HG03432 (cell line): ENCODE measurements at regions not wholly inside any gene's neighbourhood (a gene's known extent, or its start where the extent isn't known, plus 50 kb on each side); places are given as distances from the start of the nearest gene placed in this dataset.

Experiments
- ATAC-seq: cut with Tn5 transposase; IDR thresholded peaks from one replicate; pipeline ENCODE4 v1.9.1; 2021; ENCODE audit warnings: mild to moderate bottlenecking, moderate library complexity; ENCODE audit not compliant: unreplicated experiment

DNA sequence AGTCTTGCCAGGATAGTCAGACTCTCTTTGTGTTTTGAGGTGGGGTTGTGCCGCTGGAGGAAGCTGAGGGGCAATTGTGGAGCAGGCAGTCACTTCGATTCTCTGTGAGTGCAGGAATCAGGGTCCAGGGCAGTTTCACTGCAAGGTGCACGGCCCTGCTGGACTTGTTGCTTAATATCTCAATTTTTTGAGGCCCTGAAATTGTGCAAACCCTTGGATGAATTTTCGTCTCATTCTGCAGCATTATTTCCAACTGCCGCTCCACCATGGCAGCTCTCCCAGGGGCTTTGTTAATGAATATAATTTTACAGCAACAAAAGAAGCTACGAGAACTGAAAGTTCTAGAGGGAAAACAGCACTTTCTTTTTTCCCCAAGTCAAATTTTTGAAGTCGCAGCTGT lies 531.9 kb downstream of the QKI start:
- no peak for ATAC-seq

DNA sequence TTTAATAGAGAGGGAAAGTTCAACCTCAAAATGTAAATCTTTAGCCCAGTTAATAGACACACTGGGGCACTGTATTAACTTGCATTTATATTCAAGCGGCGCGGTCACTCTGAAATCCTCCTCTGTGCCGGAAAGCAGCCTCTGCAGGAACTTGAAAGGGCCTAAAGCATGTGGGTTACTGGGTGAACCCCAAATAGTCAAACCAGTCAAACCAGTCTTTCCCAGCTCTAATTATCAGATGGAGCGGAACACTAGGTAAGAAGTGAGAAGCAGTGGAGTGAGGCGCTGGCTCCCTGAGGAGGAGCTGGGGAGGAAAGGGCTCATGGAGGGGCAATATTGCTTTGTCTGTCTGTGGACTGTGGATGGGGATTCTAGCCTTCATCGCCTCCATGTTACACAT lies 531.3 kb downstream of the QKI start:
- no peak for ATAC-seq

DNA sequence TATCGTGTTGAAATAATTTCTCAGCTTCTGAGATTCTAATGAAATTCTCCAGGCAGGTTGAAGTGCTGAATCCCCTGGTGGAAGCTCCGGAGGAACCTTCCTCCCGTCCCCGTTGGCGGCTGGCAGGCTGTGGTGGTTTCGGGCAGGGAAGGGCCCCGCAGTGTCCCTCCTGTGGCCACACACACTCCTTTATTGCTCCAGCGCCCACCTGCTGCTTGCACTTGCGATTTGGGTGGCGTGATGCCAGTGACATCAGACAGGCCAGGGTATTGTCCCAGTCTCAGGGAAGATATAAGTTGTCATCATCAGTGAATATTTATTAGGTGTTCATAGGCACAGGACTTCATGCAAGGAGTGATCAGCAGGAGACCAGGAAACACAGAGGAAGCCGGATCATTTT lies 530.4 kb downstream of the QKI start:
- ATAC-seq, result no peak

DNA sequence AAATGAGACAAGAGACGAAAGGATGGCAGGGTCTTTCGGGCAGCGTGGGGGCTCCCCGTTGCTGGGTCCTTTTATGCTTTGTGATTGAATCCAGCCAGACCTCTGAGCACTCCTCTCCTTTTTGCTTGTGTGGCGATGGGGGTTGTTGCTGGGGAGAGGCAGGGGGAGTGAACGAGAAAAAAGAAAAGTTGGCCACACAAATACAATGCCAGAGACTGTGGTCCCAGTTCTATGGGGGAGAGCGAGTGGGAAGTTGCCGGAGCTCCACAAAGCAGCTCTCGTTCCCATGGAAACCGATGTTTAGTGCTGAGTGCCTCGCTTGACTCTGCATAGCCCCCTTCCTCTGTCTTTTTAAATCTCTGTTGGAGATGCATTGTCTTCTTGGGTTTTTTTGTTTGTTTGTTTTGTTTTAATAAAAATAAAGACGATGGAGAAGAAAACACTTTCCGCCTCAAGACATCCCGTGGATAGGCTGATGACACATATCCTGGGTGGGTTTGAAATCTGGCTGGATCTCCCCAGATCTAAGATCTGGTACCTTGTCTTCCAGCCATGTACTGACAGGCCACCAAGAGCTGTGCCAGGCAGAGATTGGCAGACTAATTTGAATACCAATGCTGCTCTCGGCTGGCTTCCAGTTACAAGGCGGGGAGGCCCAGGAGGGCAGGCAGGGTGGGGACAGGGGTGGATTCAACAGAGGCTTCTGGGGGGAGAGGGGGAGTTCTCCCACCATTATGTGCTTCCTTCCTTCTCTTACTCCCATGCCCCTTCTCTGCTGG lies 529.3 kb downstream of the QKI start:
- ATAC-seq, result no peak

DNA sequence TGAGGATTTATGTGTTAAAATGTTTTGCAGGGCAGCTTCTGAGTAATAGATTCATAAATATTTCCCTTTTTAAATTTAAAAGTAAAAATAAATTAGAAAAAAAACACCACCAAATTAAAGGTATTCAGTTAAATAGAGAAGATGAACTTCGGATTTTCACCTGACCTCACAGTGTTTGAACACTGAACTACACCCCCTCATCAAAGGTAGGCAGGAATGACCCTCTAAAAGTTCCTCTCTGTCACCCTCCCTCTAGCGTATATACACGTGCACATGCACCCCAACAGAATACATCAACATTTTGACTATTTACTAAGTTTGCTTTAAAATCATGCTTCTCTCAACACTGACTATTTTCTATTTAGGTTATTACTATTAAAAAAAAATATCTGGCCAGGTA lies 528.3 kb downstream of the QKI start:
- ATAC-seq, result no peak

DNA sequence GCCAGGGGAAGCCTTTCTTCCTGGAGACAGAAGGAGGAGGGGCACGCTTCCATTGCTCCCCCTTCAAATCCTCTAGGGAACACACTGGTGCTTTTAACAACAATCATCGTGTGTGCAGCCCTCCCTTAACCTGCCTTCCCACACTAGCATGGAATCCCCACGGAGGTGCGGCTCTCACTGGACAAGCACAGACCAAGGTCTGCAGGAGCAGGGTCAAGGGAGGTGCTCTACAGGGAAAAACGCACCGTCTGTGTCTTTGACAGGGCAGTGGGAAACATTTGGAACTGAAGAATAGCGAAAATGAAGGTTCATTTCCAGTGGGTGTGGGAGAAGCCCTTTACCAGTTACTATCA lies 527.1 kb downstream of the QKI start:
- ATAC-seq, result no peak

DNA sequence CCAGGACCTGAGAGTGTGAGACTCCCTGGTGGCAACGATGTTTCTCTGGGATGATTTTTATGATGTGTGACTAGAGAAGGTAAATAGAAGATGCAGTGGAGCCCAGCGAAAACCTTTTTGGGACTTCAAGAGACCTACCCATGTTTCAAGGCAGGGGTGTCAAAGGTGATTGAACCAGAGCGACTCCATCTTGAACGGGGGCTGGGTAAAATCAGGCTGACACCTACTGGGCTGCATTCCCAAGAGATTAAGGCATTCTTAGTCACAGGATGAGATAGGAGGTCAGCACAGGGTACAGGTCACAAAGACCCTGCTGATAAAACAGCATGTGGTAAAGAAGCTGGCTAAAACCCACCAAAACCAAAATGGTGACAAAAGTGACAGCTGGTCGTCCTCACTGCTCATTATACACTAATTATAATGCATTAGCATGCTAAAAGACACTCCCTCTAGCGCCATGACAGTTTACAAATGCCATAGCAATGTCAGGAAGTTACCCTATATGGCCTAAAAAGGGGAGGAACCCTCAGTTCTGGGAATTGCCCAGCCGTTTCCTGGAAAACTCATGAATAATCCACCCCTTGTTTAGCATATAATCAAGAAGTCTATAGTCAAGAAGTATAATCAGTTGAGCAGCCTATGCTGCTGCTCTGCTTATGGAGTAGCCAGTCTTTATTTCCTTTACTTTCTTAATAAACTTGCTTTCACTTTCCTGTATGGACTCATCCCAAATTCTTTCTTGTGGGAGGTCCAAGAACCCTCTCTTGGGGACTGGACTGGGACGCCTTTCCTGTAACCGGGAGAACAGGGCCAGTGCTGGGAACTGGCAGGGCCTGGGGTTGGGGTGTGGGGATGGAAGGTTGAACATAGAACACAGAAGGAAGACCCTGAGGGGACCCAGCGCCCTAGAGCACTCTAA lies 526.4 kb downstream of the QKI start:
- no peak for ATAC-seq

DNA sequence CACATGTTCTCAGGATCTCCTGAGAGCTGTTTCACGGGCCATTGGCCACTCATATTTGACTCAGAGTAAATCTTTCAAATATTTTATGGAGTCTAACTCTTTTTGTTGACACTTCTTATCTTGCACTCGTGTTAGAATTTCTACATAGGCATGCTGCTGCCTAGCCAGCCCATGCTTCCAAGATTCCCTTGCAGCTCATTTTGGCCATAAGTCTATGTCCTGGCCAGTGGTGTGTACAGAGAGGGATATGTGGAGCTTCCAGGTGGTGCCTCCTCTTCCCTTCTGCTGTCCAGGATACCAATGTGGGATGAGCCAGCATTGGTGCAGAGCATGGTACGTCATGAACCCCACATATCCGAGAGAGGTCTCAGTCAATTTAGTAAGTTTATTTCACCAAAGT lies 522.6 kb downstream of the QKI start:
- no peak for ATAC-seq

DNA sequence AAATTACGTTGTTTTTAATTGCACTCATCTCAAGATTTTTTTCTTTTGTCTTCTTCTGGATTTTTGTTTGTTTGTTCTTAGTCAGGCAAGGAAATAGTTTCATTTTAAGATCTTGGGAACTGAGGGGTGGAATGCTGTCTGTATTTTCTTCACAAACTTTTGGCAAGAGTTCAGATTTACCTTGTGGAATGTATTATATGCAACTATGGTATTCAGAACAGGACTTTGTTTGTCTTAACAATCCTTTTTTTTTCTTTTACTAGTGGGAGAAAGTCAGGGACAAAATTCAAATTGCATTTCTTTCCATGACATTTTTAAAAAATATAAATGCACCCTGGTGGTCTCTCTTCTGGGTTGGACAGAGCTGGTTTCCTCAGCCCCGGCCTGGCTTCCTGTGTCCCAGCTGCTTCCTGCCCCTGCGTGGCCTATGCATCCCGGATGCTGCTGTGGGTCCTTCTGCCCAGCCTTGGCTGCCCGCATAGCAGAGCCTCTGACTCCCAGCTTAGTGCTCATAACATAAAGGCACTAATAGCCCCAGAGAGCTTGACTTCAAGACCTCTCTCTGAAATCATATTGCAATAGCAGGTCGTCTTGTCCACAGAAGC lies 520.7 kb downstream of the QKI start:
- no peak for ATAC-seq

DNA sequence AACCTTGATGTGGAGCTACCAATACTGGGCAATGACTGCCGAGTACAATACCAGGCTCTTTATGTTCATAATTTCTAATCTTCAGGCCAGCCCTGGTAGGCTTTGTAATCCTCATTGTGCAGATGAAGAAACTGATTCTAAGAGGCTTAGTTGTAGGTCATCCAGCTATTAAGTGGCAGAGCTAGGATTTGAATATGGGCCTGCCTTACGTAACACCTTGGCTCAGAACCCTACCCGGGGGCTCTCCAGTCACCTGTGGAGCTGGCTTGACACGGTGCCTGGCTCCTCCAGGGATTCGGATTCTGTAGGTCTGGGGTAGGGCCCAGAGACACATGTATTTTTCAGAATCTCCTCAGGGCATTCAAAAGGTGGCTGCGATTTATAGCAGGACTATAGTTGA lies 515.5 kb downstream of the QKI start:
- ATAC-seq, result no peak

DNA sequence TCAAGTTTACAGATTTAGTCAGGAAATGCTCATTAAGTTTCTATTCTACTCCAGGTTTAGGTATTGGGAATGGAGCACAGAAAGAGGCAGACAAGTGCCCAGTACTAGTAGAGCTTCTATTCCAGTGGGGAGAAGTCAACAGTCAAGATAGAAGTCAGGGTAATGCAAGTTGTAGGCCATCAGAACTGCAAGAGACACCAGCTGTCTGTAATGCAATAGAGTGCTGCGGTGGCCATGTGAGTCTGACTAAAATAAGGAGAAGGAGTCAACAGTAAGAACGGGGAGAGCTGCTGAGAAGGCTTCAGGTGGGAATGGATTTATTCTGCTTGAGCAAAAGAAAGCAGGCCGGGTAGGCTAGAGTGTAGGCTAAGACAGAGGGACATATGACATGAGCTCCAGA lies 515.0 kb downstream of the QKI start:
- no peak for ATAC-seq

DNA sequence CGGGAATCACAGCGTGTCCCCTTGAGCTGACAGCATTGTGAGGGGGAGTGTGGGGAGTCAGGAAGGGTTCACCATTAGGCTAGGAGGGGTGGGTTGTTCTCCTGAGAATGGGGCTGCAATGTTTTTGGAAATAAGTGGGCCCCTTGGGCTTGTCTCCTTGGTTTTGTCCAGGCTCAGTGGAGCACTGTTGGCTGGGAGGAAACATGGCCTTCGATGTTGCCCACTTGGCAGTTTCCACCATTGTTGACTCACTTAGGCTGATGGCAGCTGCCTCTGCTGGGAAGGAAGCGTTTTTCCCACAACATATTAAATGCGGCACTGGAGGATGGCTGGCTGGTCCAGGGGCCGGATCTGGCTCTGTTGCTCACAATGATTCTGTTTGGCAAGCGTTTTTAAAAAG lies 512.1 kb downstream of the QKI start:
- no peak for ATAC-seq

DNA sequence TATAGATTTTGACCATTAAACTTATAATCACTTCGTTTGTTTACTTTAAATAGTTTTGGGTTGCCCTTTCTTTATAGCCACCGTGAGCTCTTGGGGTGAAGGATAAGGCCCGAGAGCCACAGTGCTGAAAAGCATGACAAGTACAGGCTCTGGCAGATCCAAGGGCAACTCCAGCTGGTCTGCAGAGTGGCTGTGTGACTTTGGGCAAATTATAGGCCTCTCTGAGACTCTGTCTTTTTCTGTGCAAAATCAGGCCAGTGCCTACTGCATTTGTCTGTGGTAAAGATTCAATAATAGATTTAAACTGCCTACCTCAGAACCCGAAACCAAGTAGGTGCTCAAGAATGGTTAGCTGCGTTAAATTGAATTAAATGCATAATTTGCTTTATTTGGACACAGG lies 511.3 kb downstream of the QKI start:
- ATAC-seq, result no peak

DNA sequence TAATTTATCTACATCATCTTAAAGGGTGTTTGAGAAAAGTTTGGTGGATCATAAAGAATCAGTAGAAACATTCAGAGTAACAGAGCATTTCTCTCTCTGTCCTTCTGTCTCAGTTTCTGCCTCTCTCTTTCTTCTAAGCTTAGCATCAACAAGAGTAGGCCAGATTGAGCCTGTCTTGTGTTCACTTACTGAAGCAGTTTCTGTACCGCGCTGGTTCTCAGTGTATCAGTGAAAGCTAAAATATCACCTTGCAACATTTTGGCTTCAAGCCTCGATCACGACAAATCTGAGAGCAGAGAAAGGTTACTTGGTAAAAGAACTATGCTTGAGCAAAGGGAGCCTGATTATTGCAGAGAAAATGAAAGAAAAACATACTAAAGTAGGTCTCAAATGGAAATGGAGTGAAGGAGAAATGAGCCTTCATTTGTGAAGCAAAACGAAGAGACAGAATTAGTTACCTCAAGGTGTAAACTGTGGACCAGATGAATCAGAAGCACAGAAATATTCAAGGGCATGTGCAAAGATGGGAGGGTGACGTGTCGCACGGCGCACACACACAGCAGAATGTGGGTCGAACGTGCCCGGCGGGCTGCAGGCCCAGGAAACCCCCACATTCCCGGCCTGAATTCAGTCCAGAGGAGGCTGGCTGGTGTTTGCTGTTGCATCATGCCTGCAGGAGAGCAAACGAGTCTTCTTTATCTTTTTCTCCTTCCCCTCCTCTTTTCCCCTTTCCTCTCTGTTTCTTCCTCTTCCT lies 509.3 kb downstream of the QKI start:
- ATAC-seq, result no peak

DNA sequence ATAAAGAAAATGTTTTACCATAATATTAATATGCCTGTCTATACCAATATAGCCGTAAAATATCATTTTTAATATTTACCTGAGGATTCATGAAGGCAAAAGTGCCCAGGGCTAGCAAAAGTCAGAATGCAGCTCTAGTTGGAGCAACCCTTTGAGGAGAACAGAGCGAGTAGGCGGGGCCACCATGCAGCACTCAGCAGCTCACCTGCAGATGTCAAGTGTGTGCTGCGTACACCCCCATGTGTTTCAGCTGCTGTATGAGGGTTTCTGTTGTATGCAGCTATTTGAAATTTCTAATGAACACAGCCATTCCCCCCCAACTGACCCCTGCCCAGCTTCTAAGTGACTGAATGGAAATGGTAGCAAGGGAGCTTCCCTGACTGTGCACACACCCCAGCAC lies 508.0 kb downstream of the QKI start:
- ATAC-seq, result no peak

DNA sequence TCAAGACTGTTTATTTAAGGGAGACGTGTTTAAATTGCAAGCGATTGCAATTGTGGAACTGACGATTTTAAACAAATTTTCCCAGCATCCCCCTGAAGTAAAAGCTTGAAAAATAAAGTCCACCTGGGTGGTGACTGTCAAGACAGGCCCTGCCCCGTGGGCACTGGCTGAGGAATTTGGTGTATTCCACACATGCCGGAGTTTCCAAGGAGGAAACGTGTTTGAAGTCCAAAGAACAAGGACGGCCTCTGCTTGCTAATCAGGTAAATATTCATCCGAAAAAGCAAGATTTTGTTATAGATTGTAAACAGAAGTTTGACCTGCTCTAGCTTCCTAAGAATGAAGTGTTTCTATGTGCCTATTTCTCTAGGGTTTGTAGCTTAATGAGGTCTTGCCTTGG lies 505.1 kb downstream of the QKI start:
- no peak for ATAC-seq

DNA sequence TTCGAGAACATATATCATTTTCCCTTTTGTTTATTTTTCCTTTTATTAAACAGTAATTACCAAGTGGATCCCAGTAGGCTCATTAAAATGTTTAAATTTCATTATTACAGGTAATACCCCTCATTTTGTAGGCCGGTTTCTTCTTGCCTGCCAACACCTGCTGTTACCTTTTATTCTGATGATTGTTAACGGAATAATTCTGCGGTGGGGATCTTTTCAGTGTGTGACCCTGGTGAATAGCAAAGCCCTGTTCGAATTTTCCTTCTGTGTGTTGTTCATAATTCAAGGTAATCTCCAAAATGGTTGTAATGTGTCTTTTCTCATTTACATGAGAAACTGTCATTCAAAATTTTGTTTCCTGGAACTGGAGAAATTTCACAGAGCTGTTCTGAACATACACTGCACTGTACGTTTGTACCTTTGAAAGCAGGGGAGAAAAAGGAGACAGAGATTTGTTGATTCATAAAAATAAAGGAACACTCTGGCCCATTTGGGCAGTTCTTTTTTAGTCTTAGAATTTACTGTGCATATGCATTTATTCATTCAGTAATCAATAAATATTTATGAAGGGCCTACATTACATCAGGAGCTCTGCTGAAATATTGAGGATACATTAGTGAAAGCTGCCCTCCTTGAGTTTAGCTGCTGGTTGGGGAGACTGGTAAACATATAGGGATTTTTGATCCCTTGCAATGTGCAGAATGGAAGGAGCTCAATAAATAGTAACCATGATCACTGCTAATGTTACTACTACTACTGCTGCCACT lies 502.0 kb downstream of the QKI start:
- ATAC-seq, result no peak

DNA sequence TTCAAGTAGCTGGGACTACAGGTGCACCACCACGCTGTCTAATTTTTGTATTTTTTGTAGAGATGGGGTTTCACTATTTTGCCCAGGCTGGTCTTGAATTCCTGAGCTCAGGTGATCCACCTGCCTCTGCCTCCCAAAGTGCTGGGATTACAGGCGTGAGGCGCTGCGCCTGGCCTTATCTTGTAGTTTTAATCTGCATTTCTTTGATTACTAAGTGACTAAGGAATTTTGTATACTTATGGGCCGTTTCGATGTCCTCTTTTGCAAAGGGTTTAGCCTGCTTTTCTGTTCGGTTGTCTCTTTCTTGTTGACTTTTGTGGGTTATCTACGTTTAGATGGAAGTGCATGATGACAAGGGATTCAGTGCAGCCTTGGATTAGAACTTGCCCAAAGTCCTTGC lies 500.6 kb downstream of the QKI start:
- no peak for ATAC-seq

DNA sequence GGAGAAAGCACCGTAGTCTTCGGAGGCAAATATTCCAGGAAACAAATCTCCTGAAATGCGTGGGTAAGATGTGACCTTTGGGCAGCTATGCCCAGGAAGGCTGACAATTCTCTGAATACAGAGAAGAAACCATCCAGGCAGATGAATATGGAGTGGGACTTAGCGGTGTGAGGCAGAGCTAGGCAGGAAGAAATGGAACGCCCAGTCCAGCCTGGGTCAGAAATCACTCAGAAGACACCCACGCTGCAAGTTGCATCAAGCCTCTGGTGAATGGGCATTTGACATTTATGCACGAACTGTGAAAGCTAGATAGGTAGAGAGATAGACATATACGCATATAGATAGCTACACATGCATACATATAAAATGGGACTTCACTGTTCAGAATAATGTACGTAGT lies 498.5 kb downstream of the QKI start:
- ATAC-seq, result no peak

DNA sequence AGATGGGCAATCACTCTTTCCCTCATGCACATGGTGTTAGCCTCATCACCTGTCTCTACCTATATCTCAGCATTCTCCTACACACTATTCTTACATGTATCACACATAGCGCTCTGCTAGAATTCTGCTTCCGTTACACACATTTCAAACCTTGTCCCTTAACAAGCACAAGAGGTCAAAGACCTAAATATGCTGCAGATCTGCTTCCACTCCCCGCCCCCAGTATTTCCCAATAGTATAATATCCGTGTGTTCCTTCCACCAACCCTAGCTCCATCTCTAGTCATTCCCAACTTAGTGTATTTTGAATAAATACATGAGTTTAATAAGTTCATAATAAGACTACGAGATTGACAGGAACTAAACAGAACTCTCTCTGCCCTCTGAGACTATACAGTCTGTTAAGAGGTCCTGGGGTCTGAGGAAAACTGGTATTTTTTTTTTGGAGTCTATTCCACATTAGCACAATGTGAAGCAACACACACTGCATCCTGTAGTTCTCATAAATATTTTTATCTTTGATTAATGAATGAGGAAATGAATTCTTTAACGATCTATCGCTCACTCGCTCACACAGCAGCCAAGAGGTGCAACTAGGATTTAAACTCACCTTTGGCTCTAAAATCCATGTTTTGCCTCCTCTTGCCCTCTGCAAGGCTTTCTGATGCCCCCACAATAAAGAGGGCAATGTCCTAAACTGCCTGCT lies 491.6 kb downstream of the QKI start:
- no peak for ATAC-seq
